ENCODE measurements at regions not wholly inside any gene's neighbourhood (a gene's known extent, or its start where the extent isn't known, plus 50 kb on each side); places are given as distances from the start of the nearest gene placed in this dataset.

DNA sequence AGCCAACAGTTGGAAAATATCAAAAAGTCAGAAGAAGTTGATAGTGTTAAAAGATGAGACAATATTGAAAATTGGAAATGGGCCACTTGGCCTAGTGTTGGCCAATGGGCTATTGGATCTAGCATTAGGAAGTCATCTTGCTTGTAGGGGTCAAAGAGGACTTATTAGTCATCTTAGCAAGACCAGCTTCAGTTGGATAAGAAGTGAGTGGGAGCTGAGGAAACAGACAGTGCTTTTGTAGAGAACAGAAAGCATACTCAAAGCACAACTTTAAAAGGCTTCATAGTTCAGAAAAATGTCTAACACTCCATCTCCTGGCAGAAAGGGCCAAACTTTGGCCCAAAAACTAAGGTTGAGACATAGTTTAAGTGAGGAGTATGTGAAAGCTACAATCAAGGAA is 139.9 kb upstream of the PKN2 start:
- no peak for DNase-seq (ENCODE audit: low read depth in 1 of 2, low spot score in 1 of 2)
- H3K27ac ChIP-seq (replicated peaks) = no peak overlapping the region
- TF ChIP-seq, protein P1, sequence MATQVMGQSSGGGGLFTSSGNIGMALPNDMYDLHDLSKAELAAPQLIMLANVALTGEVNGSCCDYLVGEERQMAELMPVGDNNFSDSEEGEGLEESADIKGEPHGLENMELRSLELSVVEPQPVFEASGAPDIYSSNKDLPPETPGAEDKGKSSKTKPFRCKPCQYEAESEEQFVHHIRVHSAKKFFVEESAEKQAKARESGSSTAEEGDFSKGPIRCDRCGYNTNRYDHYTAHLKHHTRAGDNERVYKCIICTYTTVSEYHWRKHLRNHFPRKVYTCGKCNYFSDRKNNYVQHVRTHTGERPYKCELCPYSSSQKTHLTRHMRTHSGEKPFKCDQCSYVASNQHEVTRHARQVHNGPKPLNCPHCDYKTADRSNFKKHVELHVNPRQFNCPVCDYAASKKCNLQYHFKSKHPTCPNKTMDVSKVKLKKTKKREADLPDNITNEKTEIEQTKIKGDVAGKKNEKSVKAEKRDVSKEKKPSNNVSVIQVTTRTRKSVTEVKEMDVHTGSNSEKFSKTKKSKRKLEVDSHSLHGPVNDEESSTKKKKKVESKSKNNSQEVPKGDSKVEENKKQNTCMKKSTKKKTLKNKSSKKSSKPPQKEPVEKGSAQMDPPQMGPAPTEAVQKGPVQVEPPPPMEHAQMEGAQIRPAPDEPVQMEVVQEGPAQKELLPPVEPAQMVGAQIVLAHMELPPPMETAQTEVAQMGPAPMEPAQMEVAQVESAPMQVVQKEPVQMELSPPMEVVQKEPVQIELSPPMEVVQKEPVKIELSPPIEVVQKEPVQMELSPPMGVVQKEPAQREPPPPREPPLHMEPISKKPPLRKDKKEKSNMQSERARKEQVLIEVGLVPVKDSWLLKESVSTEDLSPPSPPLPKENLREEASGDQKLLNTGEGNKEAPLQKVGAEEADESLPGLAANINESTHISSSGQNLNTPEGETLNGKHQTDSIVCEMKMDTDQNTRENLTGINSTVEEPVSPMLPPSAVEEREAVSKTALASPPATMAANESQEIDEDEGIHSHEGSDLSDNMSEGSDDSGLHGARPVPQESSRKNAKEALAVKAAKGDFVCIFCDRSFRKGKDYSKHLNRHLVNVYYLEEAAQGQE (IDR thresholded peaks at IDR 0.05; ENCODE audit: insufficient replicate concordance, low read depth) = no peak
- TF ChIP-seq POLR2AphosphoS5 (IDR thresholded peaks at IDR 0.05; ENCODE audit: low read depth) = no peak
- TF ChIP-seq, protein P2, sequence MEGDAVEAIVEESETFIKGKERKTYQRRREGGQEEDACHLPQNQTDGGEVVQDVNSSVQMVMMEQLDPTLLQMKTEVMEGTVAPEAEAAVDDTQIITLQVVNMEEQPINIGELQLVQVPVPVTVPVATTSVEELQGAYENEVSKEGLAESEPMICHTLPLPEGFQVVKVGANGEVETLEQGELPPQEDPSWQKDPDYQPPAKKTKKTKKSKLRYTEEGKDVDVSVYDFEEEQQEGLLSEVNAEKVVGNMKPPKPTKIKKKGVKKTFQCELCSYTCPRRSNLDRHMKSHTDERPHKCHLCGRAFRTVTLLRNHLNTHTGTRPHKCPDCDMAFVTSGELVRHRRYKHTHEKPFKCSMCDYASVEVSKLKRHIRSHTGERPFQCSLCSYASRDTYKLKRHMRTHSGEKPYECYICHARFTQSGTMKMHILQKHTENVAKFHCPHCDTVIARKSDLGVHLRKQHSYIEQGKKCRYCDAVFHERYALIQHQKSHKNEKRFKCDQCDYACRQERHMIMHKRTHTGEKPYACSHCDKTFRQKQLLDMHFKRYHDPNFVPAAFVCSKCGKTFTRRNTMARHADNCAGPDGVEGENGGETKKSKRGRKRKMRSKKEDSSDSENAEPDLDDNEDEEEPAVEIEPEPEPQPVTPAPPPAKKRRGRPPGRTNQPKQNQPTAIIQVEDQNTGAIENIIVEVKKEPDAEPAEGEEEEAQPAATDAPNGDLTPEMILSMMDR (IDR thresholded peaks at IDR 0.05; ENCODE audit: insufficient read depth, low read length) = no peak
- TF ChIP-seq SPI1 (IDR thresholded peaks at IDR 0.05; ENCODE audit: borderline replicate concordance, low read depth) = no peak
- no peak for TF ChIP-seq GABPA (IDR thresholded peaks at IDR 0.05; ENCODE audit: low read depth)

DNA sequence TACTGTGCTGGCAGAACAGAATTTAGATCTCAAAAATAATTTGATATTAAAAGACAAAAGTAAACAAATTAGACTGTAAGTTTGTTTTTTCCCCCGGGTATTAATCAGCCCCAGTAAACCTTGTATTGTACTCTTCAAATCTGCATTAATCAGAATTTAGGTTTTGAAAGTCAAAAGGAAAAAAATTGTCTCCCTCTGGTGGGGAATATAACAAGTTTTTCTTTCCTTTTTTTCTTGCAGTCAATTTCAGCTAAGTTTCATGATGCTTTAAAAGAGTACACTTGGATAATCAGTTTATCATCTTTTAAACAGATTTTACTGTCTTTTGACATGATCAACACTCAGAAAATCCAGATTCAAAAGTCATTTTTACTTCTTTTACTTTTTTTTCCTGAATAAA is 134.5 kb upstream of the PKN2 start:
- Histone ChIP-seq H3K27me3 (ENCODE audit: insufficient read depth, poor library complexity, severe bottlenecking) (peaks cover 8% of the 10 kb centered on the region), H3K27ac (replicated peaks) (no peak overlapping the region), H3K4me3 (replicated peaks; ENCODE audit: insufficient read depth, low read length) (no peak overlapping the region)
- TF ChIP-seq SPI1 (IDR thresholded peaks at IDR 0.05; ENCODE audit: borderline replicate concordance, low read depth) (no peak), POLR2AphosphoS5 (IDR thresholded peaks at IDR 0.05; ENCODE audit: low read depth) (no peak), GABPA (IDR thresholded peaks at IDR 0.05; ENCODE audit: low read depth) (no peak)
- TF ChIP-seq, protein P2 (IDR thresholded peaks at IDR 0.05; ENCODE audit: insufficient read depth, low read length) = no peak
- TF ChIP-seq, protein P1 (IDR thresholded peaks at IDR 0.05; ENCODE audit: insufficient replicate concordance, low read depth) = no peak
- no peak for DNase-seq (ENCODE audit: low read depth in 1 of 2, low spot score in 1 of 2)

More for the DNA sequence above, 139.9 kb upstream of the PKN2 start:
- H3K27me3 ChIP-seq (ENCODE audit: insufficient read depth, poor library complexity, severe bottlenecking) = peaks cover 8% of the 10 kb centered on the region
- no peak overlapping the region for H3K4me3 ChIP-seq (replicated peaks; ENCODE audit: insufficient read depth, low read length)

DNA sequence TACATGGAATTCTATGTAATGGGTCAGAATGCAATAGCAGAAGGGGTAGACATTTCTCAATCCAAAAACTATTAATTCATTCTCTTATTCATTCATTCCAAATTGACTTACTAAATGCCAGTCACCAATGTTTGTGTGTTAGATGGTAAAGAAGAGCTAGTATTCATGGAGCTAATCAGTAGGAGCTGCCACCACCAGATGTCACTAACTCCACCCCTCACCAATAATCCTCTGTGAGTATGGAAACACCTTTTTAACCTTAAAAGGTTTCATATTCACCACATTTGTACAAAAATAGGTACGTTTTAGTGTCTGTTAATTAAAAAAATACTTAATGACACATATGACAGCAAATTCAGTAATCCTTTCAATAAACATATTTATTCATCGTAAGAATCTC is 131.8 kb upstream of the PKN2 start:
- TF ChIP-seq GABPA (IDR thresholded peaks at IDR 0.05; ENCODE audit: low read depth) (no peak), SPI1 (IDR thresholded peaks at IDR 0.05; ENCODE audit: borderline replicate concordance, low read depth) (no peak), POLR2AphosphoS5 (IDR thresholded peaks at IDR 0.05; ENCODE audit: low read depth) (no peak)
- TF ChIP-seq, protein P1 (IDR thresholded peaks at IDR 0.05; ENCODE audit: insufficient replicate concordance, low read depth) = no peak
- TF ChIP-seq, protein P2 (IDR thresholded peaks at IDR 0.05; ENCODE audit: insufficient read depth, low read length) = no peak
- Histone ChIP-seq H3K4me3 (replicated peaks; ENCODE audit: insufficient read depth, low read length) (no peak overlapping the region), H3K27ac (replicated peaks) (no peak overlapping the region), H3K27me3 (ENCODE audit: insufficient read depth, poor library complexity, severe bottlenecking) (peaks cover 3% of the 10 kb centered on the region)
- no peak for DNase-seq (ENCODE audit: low read depth in 1 of 2, low spot score in 1 of 2)

Measured in HL-60 (cell line).